WTC11 (cell line): ENCODE measurements at regions not wholly inside any gene's neighbourhood (a gene's known extent, or its start where the extent isn't known, plus 50 kb on each side); places are given as distances from the start of the nearest gene placed in this dataset.

ENCODE experiments used
- TEAD1 ChIP-seq: sonication (generic); formaldehyde crosslinking; IDR thresholded peaks from 2 replicates; pipeline ENCODE4 v1.8.0; 2022; ENCODE audit warnings: mild to moderate bottlenecking, missing genetic modification reagents
- ZNF138 ChIP-seq: sonication (generic); formaldehyde crosslinking; conservative IDR thresholded peaks from 2 replicates; pipeline ENCODE4 v1.8.1; 2022; ENCODE audit warnings: mild to moderate bottlenecking, moderate library complexity, missing genetic modification reagents

- no peak for TF ChIP-seq ZNF138
- TF ChIP-seq TEAD1: no peak
Observed at GRCh38 chr11:28858076-28858475, 749.9 kb downstream of the METTL15 start.
